DMS153 (cell line): ENCODE measurements at regions not wholly inside any gene's neighbourhood (a gene's known extent, or its start where the extent isn't known, plus 50 kb on each side); places are given as distances from the start of the nearest gene placed in this dataset.

ENCODE experiments used
- DNase-seq: peaks from one replicate; lab custom pipeline; 2025; lab: John Stamatoyannopoulos, UW

DNA sequence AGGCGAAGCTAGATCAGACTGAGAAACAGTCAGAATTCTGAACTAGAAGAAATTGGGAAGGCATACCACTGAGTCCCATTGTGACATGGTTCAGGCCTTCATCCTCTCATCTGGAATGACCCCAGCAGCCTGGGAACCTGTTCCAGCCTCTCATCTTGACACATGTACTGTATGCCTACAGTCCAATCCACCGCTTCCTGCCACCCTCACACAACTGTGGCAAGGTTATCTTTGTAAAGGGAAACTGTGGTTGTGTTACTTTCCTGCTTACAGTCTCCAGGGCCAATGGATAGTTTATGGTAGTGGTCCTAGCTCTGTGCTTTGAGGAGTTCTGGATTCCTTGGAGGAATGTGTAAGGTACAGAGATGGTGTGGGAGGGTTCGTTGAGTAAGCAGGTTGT is 296.9 kb upstream of the TRIB2 start:
- no peak for DNase-seq

GRCh38 chr2:12421046-12421445 is 295.7 kb upstream of the TRIB2 start:
- no peak for DNase-seq

GRCh38 chr2:12424219-12424618 is 292.5 kb upstream of the TRIB2 start:
- no peak for DNase-seq

DNA sequence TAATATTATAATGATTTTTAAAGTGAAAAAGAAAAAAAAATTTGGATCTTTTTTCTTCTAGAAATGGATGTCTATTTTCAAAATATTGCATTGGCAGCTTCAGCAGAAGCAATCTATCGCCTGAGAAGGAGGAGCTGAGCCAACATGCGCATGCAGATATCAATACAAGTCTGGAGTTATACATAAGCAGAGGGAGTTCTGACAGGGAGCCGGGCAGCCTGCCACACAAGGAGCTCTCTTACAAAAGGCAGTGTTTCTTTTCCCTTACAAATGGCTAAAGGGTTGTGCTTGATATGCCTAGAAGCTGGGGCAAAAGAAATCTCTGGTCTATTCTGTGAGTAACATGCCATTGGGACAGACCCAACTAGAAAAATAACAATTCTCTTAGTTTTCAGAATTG is 291.9 kb upstream of the TRIB2 start:
- DNase-seq, result no peak

DNA sequence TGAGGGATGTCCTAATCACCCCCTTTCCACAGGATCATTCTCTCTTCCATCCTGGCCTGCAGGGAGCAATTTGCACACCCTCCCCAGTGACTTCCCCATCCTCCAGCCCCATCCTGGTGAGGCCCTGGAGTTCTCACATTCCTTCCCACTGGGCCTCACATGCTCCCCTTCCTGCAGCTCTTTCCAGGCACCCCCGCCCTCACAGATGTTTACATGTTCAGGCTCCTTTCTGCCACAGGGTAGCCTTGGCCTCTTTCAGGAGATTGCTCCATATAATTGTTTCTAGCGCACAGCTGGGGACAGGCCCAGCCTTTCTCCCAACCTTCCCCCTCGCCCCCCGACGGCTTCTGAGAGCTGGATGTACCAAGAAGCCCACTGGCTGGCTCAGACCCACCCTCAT is 288.4 kb upstream of the TRIB2 start:
- DNase-seq, result no peak

DNA sequence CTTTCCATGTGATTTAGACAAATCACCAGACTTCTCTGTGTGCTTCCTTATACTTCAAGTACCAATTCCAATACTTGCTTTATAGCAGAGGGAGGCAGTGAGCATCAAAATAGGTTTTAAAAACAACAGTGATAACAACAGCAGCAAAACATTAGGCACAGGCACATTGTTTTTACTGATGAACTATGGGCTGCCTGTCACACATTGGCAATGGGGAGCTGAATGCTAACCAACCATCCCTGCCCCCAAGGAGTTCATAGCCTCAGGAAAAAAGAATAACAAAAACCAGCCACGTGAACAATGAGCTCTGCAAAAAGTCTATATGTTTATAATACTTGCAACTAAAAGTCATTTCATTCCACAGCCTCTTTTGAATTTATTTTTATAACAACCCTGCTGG is 287.9 kb upstream of the TRIB2 start:
- DNase-seq, result no peak

DNA sequence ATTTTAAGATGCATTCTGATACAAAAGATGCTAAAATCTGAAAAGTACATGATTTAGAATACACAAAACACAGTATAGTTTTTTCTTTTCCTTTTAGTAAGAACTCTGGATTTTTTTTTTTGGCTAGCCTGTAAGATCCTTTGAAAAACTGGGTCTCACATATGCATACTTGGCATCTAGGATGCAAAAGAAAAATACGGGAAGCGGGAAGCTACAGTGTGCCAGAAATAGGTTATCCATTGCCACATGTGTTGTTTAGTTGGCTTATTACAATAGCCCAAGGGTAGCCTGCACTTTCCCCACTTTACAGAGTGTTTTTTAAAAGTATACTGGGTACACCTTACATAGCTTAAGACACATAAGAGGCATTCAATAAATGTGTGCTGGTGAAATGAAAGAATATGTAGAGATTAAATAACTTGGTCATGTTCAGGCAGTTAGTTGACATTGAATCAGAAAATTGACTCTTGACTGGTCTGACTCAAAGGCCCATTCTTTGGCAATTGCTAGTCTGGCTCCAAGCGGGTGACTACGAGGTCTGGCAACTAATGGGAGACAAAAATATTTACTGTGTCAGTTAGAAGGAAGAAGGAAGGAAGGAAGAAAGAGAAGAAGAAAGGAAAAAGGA is 286.8 kb upstream of the TRIB2 start:
- no peak for DNase-seq

GRCh38 chr2:12430407-12431133 is 286.2 kb upstream of the TRIB2 start:
- no peak for DNase-seq

- DNase-seq, result no peak
Measured at GRCh38 chr2:12432985-12433625, 283.6 kb upstream of the TRIB2 start.

GRCh38 chr2:12433626-12433990 is 283.1 kb upstream of the TRIB2 start:
- DNase-seq, result no peak

DNA sequence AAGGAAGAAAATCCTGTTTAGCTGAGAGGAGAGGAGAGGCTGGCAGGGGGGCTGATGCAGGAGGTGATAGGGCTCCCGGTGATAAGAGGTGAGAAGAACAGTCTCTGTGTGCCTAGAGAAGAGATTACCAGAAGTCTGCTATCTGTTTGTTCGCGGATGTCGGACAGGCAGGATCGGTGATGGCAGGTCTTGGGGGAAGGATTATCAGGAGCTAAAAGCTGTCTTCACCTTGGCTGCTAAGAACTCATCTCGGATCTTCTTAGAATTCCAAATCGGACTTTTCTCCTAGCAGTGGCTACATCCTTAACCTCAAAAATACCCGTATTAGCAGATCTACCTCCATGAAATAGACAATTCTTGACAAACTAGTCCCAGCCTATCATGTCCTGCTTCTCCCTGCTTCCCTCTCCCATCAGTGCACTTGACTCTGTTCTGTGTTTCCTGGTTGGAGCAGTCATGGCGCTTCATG is 282.1 kb upstream of the TRIB2 start:
- no peak for DNase-seq

DNA sequence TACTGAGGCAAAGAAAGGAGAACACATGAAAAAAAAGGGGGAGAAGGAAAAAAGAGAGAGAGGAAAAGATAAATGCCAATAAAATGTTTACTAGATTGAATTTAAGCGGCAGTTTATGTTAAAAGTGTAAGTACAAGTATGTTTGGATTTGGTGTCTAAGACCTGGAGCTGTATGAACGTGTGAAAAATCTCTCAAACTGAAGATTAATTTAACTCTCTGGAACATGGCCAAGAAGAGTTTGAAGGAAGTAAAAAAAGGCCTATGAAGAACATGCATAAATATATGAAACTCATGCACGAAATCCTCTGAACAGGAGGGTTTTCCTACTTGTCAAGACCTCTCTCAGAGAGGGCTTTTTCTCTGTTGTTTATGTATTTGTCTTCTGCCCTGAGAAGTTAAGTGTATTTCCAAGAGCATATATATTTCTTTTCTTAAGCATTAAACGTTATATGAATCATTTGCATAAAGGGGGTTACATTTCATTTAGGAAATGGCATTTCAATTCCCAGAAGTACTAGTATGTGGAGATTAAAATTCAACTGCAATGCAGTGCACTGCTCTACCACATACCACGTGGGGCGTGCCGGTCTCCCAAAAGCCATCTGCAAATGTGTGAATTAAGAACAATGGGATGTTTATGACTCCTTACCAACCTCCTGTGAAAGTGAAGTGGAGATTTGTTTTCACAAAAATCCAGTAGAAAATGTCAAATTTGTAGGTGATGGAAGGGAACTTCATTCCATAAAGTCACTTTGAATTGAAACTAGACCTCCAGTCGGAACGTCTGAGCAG is 281.1 kb upstream of the TRIB2 start:
- no peak for DNase-seq

DNA sequence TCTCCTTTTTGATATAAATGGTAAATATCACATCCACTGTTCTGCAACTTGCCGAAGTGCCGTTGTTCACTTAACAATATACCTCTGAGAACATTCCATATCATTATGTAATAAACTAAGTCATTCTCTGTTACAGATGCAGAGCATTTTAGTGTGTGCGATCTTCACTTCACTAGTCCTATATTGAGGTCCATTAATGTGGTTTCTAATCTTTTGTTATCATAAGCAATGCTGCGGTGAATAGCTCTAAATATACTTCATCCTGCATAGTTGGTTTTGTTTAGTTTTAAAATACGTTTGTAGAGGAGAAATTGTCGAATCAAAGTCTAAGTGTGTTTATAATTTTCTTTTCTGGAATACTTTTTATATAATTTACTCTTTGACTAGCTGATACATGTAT is 280.3 kb upstream of the TRIB2 start:
- DNase-seq, result no peak

DNA sequence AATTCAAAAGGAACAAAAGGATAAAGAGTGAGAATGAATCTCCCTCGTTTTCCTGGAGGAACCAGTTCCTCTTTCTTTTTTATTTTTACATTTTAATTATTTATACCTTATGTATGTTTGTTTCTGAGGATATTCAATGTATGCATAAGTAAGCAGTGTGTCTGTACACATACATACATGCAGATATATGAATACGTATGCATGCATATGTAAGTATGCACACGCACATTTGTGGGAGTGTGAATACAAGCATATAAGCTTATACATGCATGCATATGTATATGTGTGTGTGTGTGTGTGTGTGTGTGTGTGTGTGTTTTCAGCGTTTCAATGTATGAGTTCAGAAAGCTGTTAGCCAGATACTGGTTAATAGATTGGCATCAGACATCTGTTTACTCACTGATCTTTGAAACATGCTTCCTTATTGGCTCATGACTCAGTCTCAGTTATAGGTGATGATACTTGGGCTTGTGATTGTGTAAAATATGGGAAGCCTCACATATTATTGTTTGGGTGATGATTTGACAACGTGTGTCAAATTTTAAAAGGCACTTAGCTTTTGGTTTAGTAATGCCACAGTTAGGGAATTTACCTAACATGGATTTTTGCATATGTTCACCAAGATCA is 279.7 kb upstream of the TRIB2 start:
- peak; percentile 38 for DNase-seq

- DNase-seq, result peak; percentile 22
Measured at GRCh38 chr2:12440731-12441130, 276.0 kb upstream of the TRIB2 start.

- DNase-seq, result no peak
Measured at GRCh38 chr2:12441750-12442475, 274.8 kb upstream of the TRIB2 start.

GRCh38 chr2:12442476-12442847 is 274.3 kb upstream of the TRIB2 start:
- DNase-seq, result no peak

GRCh38 chr2:12448846-12449505 is 267.8 kb upstream of the TRIB2 start:
- DNase-seq, result no peak

DNA sequence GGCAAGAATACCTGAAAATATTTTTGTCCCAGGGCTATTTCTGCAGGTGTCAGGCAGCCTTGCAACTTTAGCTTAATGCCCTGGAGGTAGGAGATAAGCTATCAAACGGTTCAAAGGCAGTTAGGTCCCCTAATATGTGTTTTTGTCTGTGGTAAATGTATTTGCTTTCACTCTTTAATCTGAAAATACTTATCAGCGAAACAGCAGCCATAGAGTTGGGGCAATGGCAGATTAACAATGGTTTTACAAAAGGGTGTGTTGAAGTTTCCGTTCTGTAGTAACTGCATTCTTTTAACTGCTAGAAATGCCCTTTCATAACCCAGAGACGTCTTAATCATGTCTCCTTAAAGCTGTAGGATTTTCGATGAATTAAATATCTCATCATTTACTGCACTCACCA is 265.0 kb upstream of the TRIB2 start:
- no peak for DNase-seq

GRCh38 chr2:12452185-12452584 is 264.6 kb upstream of the TRIB2 start:
- no peak for DNase-seq

DNA sequence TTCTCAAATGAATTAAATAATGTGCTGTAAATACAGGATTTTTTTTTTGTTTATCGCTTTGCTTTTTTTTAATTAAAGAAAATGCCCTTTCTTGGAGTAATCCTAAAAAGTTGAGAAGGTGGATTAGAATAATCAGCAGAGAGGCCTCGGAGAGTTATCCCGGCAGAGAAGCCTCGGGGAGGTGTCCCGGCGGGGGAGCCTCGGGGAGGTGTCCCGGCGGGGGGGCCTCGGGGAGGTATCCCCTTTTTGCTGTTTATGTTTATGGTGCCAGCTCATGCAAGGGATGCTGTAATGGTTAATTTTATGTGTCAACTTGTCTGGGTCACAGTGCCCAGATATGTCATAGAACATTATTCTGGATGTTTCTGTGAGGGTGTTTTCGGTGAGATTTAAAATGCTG is 263.0 kb upstream of the TRIB2 start:
- no peak for DNase-seq
